GM23248 (cell line): ENCODE measurements at regions not wholly inside any gene's neighbourhood (a gene's known extent, or its start where the extent isn't known, plus 50 kb on each side); places are given as distances from the start of the nearest gene placed in this dataset.

Experiments used
- EZH2 ChIP-seq: fragments of 200-600 bp; sonication (generic); IDR thresholded peaks from 2 replicates; pipeline ENCODE4 v1.6.1; 2018; ENCODE audit warnings: antibody characterized with exemption, mild to moderate bottlenecking; ENCODE audit not compliant: insufficient read depth, poor library complexity, severe bottlenecking
- EZH2phosphoT487 ChIP-seq: fragments of 200-600 bp; sonication (generic); IDR thresholded peaks from 2 replicates; pipeline ENCODE4 v1.6.1; 2018; ENCODE audit warnings: antibody characterized with exemption, moderate library complexity, mild to moderate bottlenecking, low read depth; ENCODE audit not compliant: insufficient read depth

- TF ChIP-seq EZH2phosphoT487, result no peak
- TF ChIP-seq EZH2, result no peak
These were observed 125.7 kb upstream of the MYO3A start for GRCh38 chr10:25808372-25808771.
